Esophagus muscularis mucosa (tissue), 3 donors: ENCODE measurements at regions not wholly inside any gene's neighbourhood (a gene's known extent, or its start where the extent isn't known, plus 50 kb on each side); places are given as distances from the start of the nearest gene placed in this dataset.

Experiments
- CTCF ChIP-seq, 3 experiments: fragments of 200-600 bp in 2 of 3; fragments of 450-650 bp in 1 of 3; sonication (generic) in 2 of 3; IDR thresholded peaks; one replicate each; pipeline ENCODE4 v1.5.1; 2017 to 2019; ENCODE audit warnings: antibody characterized with exemption in 3 of 3, mild to moderate bottlenecking in 2 of 3, moderate library complexity in 1 of 3
- POLR2A ChIP-seq: fragments of 450-650 bp; IDR thresholded peaks from one replicate; pipeline ENCODE4 v1.6.1; 2017; ENCODE audit warnings: antibody characterized with exemption, moderate library complexity, mild to moderate bottlenecking, low read depth
- POLR2AphosphoS5 ChIP-seq, 2 donors: sonication (generic); formaldehyde crosslinking; IDR thresholded peaks; one replicate each; pipeline ENCODE4 v1.6.1; 2017; ENCODE audit warnings: antibody characterized with exemption in 2 of 2

GRCh38 chr22:46042786-46043185 lies 65.8 kb upstream of the WNT7B start:
- TF ChIP-seq CTCF (IDR thresholded peaks at IDR 0.05) (no peak), POLR2AphosphoS5 (IDR thresholded peaks at IDR 0.05) (no peak), POLR2A (no peak)
